MM.1S (cell line): ENCODE measurements at regions not wholly inside any gene's neighbourhood (a gene's known extent, or its start where the extent isn't known, plus 50 kb on each side); places are given as distances from the start of the nearest gene placed in this dataset.

Experiments used
- CTCF ChIP-seq: fragments of 300-600 bp; sonication (generic); IDR thresholded peaks from 2 replicates; pipeline ENCODE4 v1.5.1; 2016; ENCODE audit warnings: antibody characterized with exemption, low read length, mixed read lengths
- EZH2 ChIP-seq: fragments of 300-600 bp; sonication (generic); optimal IDR thresholded peaks from 2 replicates; pipeline ENCODE3; 2017; ENCODE audit warnings: low read depth, mild to moderate bottlenecking, antibody characterized with exemption, low read length, mixed read lengths
- EZH2phosphoT487 ChIP-seq: fragments of 300-600 bp; sonication (generic); IDR thresholded peaks from 2 replicates; pipeline ENCODE4 v1.6.1; 2018; ENCODE audit warnings: antibody characterized with exemption, low read length

DNA sequence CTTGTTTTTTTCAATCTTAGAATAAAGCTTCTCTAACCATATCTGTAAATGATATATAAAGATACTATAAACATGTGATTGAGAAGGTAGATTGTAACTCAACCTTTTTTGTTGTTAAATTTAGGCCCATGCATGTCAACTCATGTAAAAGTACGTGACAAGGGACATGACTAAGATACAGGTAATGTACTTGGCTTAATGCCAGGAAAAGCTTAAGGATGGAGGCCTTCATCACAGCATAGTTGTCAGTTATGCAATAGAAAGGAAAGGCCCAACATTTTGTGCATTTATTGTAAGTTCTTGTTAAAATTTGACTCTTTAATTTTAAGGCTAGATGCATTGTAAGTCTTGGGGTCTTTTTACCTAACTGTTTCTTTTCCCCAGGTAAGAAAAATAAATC, 305.1 kb downstream of the LTN1 start:
- TF ChIP-seq CTCF (no peak), EZH2 (no peak), EZH2phosphoT487 (no peak)
